NB4 (cell line): ENCODE measurements at regions not wholly inside any gene's neighbourhood (a gene's known extent, or its start where the extent isn't known, plus 50 kb on each side); places are given as distances from the start of the nearest gene placed in this dataset.
"Not testable (repeated sequence)": the region's sequence is repeated elsewhere in the genome, so short reads cannot be mapped to it uniquely, and the experiment has no call there.

Experiments
- CTCF ChIP-seq: IDR thresholded peaks from one replicate; pipeline ENCODE4 v1.5.1; 2012; ENCODE audit warnings: low read depth, low read length
- MYC ChIP-seq: IDR thresholded peaks from 2 replicates; pipeline ENCODE4 v1.6.1; 2011; ENCODE audit warnings: low read depth, low read length
- POLR2A ChIP-seq: IDR thresholded peaks from 2 replicates; pipeline ENCODE4 v1.6.1; 2011; ENCODE audit warnings: mild to moderate bottlenecking; ENCODE audit not compliant: insufficient read length; ENCODE audit errors: extremely low read depth
- TF ChIP-seq, protein P1 (sequence below): IDR thresholded peaks from 2 replicates; pipeline ENCODE4 v1.6.1; 2011; ENCODE audit warnings: low read depth, low read length

DNA sequence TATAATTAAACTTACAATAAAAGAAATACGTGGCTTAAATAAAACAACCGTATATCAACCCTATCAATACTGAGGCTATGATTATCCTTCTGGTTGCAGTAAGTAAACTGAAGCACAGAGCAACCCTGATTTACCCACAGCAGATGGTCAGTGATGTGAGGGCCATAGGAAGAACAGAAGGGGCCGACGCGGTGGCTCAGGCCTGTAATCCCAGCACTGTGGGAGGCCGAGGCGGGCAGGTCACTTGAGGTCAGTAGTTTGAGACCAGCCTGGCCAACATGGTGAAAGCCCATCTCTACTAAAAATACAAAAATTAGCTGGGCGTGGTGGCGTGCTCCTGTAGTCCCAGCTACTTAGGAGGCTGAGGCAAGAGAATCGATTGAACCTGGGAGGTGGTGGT, 94.2 kb upstream of the SLC25A33 start:
- not testable (repeated sequence) for TF ChIP-seq POLR2A, CTCF, MYC
- TF ChIP-seq, protein P1, sequence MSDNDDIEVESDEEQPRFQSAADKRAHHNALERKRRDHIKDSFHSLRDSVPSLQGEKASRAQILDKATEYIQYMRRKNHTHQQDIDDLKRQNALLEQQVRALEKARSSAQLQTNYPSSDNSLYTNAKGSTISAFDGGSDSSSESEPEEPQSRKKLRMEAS: not testable (repeated sequence)
